Progenitor cell of endocrine pancreas (in vitro differentiated cells): ENCODE measurements at regions not wholly inside any gene's neighbourhood (a gene's known extent, or its start where the extent isn't known, plus 50 kb on each side); places are given as distances from the start of the nearest gene placed in this dataset.

Source experiments
- DNase-seq: peaks from one replicate; pipeline ENCODE4 v3.0.0; 2021; ENCODE audit warnings: low spot score; ENCODE audit not compliant: unreplicated experiment
- H3K27ac Mint-ChIP-seq: 2 replicates; pipeline ENCODE4 v1.8.0; 2021; ENCODE audit warnings: mild to moderate bottlenecking, moderate library complexity, mixed read lengths
- H3K27me3 Mint-ChIP-seq: 2 replicates; pipeline ENCODE4 v1.8.0; 2021; ENCODE audit warnings: mixed read lengths
- H3K36me3 Mint-ChIP-seq: 2 replicates; pipeline ENCODE4 v1.8.0; 2022; ENCODE audit warnings: mixed read lengths; ENCODE audit not compliant: insufficient read depth
- H3K4me1 Mint-ChIP-seq: 2 replicates; pipeline ENCODE4 v1.8.0; 2021; ENCODE audit warnings: low read depth, mixed read lengths
- H3K4me3 Mint-ChIP-seq: 2 replicates; pipeline ENCODE4 v1.8.0; 2021; ENCODE audit warnings: low read depth, mild to moderate bottlenecking, moderate library complexity, mixed read lengths
- H3K9me3 Mint-ChIP-seq: 2 replicates; pipeline ENCODE4 v1.8.0; 2021; ENCODE audit warnings: low read depth, mixed read lengths
- TF ChIP-seq, protein P1 (sequence below): fragments of 200-600 bp; sonication (generic); IDR thresholded peaks from one replicate; pipeline ENCODE4 v1.5.0; 2021; ENCODE audit warnings: antibody characterized with exemption, mild to moderate bottlenecking; ENCODE audit not compliant: unreplicated experiment

DNA sequence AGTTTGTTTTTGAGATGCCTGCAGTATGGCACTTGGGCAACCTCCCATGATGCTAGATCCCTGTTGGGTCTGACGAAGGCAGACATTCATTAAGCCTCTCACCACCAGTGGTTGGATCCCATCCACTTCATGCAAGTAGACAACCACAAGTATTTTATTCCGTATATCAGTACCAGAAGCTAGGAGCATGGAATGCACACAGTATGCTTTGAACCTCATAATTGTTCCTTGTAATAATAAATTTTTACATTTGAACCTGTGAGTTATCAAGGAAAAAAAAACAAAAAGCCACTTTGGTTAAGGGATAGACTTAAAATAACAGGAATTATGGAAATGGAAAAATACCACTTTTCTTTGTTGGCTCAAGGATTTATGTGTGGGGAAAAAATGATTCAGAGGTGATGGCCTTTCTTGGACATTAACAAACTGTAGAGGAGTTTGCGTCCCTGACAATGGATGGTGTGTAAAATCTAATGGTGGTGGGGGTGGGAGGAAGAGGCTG is 107.1 kb upstream of the KCNJ16 start:
- DNase-seq, result no peak
- H3K4me3 Mint-ChIP-seq, result no peak overlapping the region

GRCh38 chr17:69969897-69970296 is 105.1 kb upstream of the KCNJ16 start:
- Mint-ChIP-seq H3K27me3 (no peaks in the 10 kb centered on the region), H3K27ac (no peak overlapping the region), H3K4me3 (no peak overlapping the region), H3K4me1 (peaks cover 2% of the 10 kb centered on the region), H3K36me3 (no peaks in the 10 kb centered on the region), H3K9me3 (peaks cover 14% of the 10 kb centered on the region)
- TF ChIP-seq, protein P1, sequence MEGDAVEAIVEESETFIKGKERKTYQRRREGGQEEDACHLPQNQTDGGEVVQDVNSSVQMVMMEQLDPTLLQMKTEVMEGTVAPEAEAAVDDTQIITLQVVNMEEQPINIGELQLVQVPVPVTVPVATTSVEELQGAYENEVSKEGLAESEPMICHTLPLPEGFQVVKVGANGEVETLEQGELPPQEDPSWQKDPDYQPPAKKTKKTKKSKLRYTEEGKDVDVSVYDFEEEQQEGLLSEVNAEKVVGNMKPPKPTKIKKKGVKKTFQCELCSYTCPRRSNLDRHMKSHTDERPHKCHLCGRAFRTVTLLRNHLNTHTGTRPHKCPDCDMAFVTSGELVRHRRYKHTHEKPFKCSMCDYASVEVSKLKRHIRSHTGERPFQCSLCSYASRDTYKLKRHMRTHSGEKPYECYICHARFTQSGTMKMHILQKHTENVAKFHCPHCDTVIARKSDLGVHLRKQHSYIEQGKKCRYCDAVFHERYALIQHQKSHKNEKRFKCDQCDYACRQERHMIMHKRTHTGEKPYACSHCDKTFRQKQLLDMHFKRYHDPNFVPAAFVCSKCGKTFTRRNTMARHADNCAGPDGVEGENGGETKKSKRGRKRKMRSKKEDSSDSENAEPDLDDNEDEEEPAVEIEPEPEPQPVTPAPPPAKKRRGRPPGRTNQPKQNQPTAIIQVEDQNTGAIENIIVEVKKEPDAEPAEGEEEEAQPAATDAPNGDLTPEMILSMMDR, result no peak
- no peak for DNase-seq

More for the DNA sequence above, 107.1 kb upstream of the KCNJ16 start:
- H3K27me3 Mint-ChIP-seq, result no peaks in the 10 kb centered on the region
- TF ChIP-seq, protein P1, result no peak
- no peaks in the 10 kb centered on the region for H3K36me3 Mint-ChIP-seq
- H3K4me1 Mint-ChIP-seq, result peaks cover 2% of the 10 kb centered on the region
- H3K27ac Mint-ChIP-seq, result no peak overlapping the region
- peaks cover 4% of the 10 kb centered on the region for H3K9me3 Mint-ChIP-seq

DNA sequence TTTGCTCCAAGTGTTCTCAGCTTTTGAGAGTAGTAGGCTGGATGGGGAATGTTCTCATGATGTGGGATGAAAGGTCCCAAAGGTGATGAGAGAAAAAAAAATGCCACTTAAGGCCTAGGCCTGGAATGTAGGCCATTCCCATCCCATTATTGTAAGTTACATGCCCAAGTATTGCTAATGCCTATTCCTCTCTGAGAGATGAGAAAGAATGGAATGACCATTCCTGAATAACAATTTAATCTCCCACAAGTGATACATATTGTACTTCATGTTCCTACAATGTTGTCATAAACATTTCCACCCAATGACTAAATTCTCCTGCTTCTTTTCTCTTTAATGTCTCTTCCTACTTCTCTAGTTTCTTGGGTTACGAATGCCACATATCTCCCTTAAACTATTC is 102.8 kb upstream of the KCNJ16 start:
- Mint-ChIP-seq H3K4me3 (no peak overlapping the region), H3K27ac (no peak overlapping the region), H3K4me1 (peaks cover 2% of the 10 kb centered on the region), H3K27me3 (no peaks in the 10 kb centered on the region), H3K36me3 (no peaks in the 10 kb centered on the region), H3K9me3 (peaks cover 10% of the 10 kb centered on the region)
- TF ChIP-seq, protein P1, result no peak
- DNase-seq, result no peak

DNA sequence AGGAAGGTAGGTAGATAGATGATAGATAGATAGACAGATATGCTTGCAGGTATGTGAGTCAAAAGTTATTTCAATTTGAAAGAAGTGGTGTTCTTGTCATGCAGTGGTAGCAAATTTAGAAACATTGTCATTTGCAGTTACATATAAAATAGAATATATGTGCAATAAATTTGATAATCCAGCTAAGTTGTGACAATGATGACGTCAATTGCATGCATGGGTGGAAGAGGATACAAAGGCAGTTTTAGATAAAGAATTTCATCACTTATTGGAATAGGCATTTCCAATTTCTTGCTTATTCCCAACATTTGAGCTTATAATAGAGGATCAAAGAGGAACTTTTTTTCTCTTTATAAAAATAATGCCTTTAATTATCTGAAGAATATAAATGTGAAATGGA is 99.2 kb upstream of the KCNJ16 start:
- Mint-ChIP-seq H3K36me3 (no peaks in the 10 kb centered on the region), H3K4me1 (no peaks in the 10 kb centered on the region), H3K9me3 (peaks cover 10% of the 10 kb centered on the region), H3K4me3 (no peak overlapping the region), H3K27ac (no peak overlapping the region), H3K27me3 (no peaks in the 10 kb centered on the region)
- DNase-seq, result no peak
- TF ChIP-seq, protein P1, result no peak

- Mint-ChIP-seq H3K9me3 (peaks cover 10% of the 10 kb centered on the region), H3K4me3 (no peak overlapping the region), H3K27me3 (no peaks in the 10 kb centered on the region), H3K36me3 (no peaks in the 10 kb centered on the region), H3K4me1 (no peaks in the 10 kb centered on the region), H3K27ac (no peak overlapping the region)
- TF ChIP-seq, protein P1, result no peak
- DNase-seq, result no peak
Observed at GRCh38 chr17:69978056-69978646, 96.9 kb upstream of the KCNJ16 start.
